ENCODE measurements at regions not wholly inside any gene's neighbourhood (a gene's known extent, or its start where the extent isn't known, plus 50 kb on each side); places are given as distances from the start of the nearest gene placed in this dataset.

DNA sequence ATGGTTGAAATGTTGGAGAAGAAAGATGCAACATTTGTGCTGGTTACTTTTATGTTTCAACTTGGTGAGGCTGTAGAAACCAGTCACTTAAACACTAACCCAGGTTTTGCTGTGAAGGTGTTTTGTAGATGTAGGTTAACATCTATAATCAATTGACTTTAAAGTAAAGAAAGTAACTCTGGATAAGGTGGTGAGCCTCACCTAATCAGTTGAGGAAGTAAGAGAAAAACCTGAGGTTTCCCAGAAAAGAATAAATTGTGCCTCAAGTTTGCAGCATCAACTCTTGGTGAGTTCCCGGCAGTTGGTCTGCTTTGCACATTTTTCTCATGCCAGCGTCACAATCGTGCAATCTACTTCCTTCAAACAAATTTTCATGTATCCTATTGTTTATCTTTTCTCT is 673.4 kb downstream of the QKI start:
- TF ChIP-seq, protein P1, sequence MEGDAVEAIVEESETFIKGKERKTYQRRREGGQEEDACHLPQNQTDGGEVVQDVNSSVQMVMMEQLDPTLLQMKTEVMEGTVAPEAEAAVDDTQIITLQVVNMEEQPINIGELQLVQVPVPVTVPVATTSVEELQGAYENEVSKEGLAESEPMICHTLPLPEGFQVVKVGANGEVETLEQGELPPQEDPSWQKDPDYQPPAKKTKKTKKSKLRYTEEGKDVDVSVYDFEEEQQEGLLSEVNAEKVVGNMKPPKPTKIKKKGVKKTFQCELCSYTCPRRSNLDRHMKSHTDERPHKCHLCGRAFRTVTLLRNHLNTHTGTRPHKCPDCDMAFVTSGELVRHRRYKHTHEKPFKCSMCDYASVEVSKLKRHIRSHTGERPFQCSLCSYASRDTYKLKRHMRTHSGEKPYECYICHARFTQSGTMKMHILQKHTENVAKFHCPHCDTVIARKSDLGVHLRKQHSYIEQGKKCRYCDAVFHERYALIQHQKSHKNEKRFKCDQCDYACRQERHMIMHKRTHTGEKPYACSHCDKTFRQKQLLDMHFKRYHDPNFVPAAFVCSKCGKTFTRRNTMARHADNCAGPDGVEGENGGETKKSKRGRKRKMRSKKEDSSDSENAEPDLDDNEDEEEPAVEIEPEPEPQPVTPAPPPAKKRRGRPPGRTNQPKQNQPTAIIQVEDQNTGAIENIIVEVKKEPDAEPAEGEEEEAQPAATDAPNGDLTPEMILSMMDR (IDR thresholded peaks at IDR 0.05) = no peak
- no peak for TF ChIP-seq POLR2A (IDR thresholded peaks at IDR 0.05)
- no peak for TF ChIP-seq EP300 (IDR thresholded peaks at IDR 0.05)
- TF ChIP-seq POLR2AphosphoS5 (IDR thresholded peaks at IDR 0.05) = no peak
